ENCODE measurements at regions not wholly inside any gene's neighbourhood (a gene's known extent, or its start where the extent isn't known, plus 50 kb on each side); places are given as distances from the start of the nearest gene placed in this dataset.

DNA sequence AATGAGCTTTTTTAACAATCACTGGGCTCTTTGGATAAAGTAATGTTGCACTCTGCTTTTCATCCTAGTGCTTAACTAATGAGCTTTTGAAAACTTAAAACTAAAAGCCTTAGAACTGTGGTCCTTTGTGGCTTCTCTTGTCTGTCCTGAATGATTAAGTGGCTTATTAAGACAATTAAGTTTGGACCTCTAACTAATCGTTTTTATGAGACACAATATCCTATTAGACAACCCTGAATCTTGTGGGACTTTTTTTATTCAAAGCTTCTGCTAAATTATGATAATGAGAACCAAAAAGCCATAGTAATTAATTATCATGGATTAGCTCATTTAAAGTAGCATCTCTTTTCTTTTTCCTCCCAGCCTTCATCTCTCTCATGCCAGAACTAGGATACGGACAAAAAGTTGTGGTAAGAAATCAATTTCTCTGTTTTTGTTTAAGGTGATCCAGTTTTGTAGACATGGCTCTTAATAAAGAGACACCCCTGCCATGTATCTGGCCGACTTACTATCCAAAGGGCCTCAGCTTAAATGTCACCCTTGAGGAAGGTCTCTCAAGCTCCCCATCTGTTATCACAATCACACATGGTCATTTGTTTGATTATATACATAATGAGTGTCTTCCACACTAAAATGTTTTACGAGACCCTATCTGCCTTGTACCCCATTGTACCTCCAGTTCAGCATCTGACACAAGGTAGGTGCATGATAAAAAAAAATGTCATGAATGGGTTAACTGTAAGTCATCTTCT lies 384.4 kb upstream of the IRAK1BP1 start:
- no peaks in the 10 kb centered on the region for H3K9me3 ChIP-seq (ENCODE audit: control insufficient read depth in 1 of 2, insufficient read depth in 1 of 2, low read depth in 1 of 2, low read length in 2 of 2)
- no peaks in the 10 kb centered on the region for H4K20me1 ChIP-seq (ENCODE audit: insufficient read depth)
- no peak for DNase-seq (ENCODE audit: low read depth, low spot score)
- POLR2A ChIA-PET = no interaction called here
- RAD21 ChIA-PET (ENCODE audit: low non-redundant PET in 1 of 2, low total read pairs in 2 of 2, uncharacterized antibody in 2 of 2, unreplicated experiment in 2 of 2) = no interaction called here
- no peaks in the 10 kb centered on the region for H3K4me1 ChIP-seq (ENCODE audit: control insufficient read depth in 1 of 2, insufficient read depth in 2 of 2, low read length in 2 of 2)
- H3K4me3 ChIP-seq (replicated peaks in 1 of 2; ENCODE audit: low read depth in 1 of 2, low read length in 2 of 2) = no peak overlapping the region
- H3K9ac ChIP-seq (ENCODE audit: low read length) = no peak overlapping the region
- intact Hi-C loops (cut with micrococcal nuclease) = no loop called here
- CTCF ChIA-PET = no interaction called here
- no peak overlapping the region for H3K4me2 ChIP-seq (ENCODE audit: low read length)
- no peak for ATAC-seq
- no peaks in the 10 kb centered on the region for H3K9me2 ChIP-seq (ENCODE audit: insufficient read depth)
- H3K27ac ChIP-seq (ENCODE audit: low read depth, low read length) = no peak overlapping the region
- no peaks in the 10 kb centered on the region for H3K27me3 ChIP-seq (ENCODE audit: insufficient read depth, low read length)
- no peak overlapping the region for H2AFZ ChIP-seq (ENCODE audit: low read depth, low read length, poor library complexity, severe bottlenecking)
- no peaks in the 10 kb centered on the region for H3K79me2 ChIP-seq (ENCODE audit: insufficient read depth, low read length)
- H3K36me3 ChIP-seq (ENCODE audit: control insufficient read depth in 1 of 2, insufficient read depth in 2 of 2, low read length in 2 of 2) = no peaks in the 10 kb centered on the region
- no peak for TF ChIP-seq EZH2phosphoT487 (IDR thresholded peaks at IDR 0.05; ENCODE audit: borderline replicate concordance)
- TF ChIP-seq, protein P1, sequence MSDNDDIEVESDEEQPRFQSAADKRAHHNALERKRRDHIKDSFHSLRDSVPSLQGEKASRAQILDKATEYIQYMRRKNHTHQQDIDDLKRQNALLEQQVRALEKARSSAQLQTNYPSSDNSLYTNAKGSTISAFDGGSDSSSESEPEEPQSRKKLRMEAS (IDR thresholded peaks at IDR 0.05) = no peak
- no peak for TF ChIP-seq SRF (IDR thresholded peaks at IDR 0.05; ENCODE audit: low read depth)
- no peak for TF ChIP-seq ELF1 (IDR thresholded peaks at IDR 0.05; ENCODE audit: borderline replicate concordance, low read depth)
- no peak for TF ChIP-seq EZH2 (IDR thresholded peaks at IDR 0.05)
- TF ChIP-seq, protein P2, sequence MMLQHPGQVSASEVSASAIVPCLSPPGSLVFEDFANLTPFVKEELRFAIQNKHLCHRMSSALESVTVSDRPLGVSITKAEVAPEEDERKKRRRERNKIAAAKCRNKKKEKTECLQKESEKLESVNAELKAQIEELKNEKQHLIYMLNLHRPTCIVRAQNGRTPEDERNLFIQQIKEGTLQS (IDR thresholded peaks at IDR 0.05) = no peak
- TF ChIP-seq ZFX (IDR thresholded peaks at IDR 0.05) = no peak
- TF ChIP-seq CEBPB (IDR thresholded peaks at IDR 0.05; ENCODE audit: low read depth) = no peak
- TF ChIP-seq CBX3 (IDR thresholded peaks at IDR 0.05; ENCODE audit: low read depth) = no peak
- TF ChIP-seq RAD21 (IDR thresholded peaks at IDR 0.05; ENCODE audit: low read depth) = no peak
- BruUV-seq (replicated peaks) = no TSS peak

DNA sequence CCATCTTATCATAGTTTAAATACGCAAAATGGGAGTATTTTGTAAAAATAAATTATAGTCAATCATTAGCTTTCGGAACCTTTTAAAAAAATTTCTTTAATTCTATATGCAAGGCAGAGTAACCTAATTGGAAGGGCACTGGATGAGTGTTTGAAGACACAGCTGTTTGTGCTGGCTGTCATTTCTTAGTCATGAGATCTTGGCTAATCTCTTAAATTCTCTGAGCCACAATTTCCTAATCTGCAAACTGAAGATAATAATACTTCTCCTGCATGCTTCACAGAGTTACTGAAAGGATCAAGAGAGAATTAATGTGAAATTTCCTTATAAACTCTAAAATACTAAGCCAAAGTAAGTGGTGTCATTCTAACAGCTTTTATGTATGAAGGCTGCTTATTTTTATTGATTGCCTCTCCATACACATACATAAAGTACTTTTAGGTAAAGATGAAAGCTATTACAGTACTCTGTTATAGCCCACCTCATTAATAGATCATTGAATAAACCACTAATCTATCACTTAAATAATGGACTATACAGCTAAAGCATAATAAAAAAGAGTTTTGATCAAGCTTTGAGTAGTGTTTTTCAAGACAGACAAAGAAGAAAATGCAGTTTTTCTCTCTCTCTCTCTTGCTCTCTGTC lies 383.7 kb upstream of the IRAK1BP1 start:
- no TSS peak for BruUV-seq (replicated peaks)
- Histone ChIP-seq H2AFZ (ENCODE audit: low read depth, low read length, poor library complexity, severe bottlenecking) (no peak overlapping the region), H3K4me2 (ENCODE audit: low read length) (no peak overlapping the region), H3K9ac (ENCODE audit: low read length) (no peak overlapping the region), H3K27ac (ENCODE audit: low read depth, low read length) (no peak overlapping the region), H3K9me2 (ENCODE audit: insufficient read depth) (no peaks in the 10 kb centered on the region), H3K27me3 (ENCODE audit: insufficient read depth, low read length) (no peaks in the 10 kb centered on the region), H3K4me1 (ENCODE audit: control insufficient read depth in 1 of 2, insufficient read depth in 2 of 2, low read length in 2 of 2) (no peaks in the 10 kb centered on the region), H4K20me1 (ENCODE audit: insufficient read depth) (no peaks in the 10 kb centered on the region), H3K9me3 (ENCODE audit: control insufficient read depth in 1 of 2, insufficient read depth in 1 of 2, low read depth in 1 of 2, low read length in 2 of 2) (no peaks in the 10 kb centered on the region), H3K36me3 (ENCODE audit: control insufficient read depth in 1 of 2, insufficient read depth in 2 of 2, low read length in 2 of 2) (no peaks in the 10 kb centered on the region), H3K79me2 (ENCODE audit: insufficient read depth, low read length) (no peaks in the 10 kb centered on the region), H3K4me3 (replicated peaks in 1 of 2; ENCODE audit: low read depth in 1 of 2, low read length in 2 of 2) (no peak overlapping the region)
- ATAC-seq = no peak
- RAD21 ChIA-PET (ENCODE audit: low non-redundant PET in 1 of 2, low total read pairs in 2 of 2, uncharacterized antibody in 2 of 2, unreplicated experiment in 2 of 2) = no interaction called here
- CTCF ChIA-PET = no interaction called here
- POLR2A ChIA-PET = no interaction called here
- intact Hi-C loops (cut with micrococcal nuclease) = no loop called here
- TF ChIP-seq, protein P3, sequence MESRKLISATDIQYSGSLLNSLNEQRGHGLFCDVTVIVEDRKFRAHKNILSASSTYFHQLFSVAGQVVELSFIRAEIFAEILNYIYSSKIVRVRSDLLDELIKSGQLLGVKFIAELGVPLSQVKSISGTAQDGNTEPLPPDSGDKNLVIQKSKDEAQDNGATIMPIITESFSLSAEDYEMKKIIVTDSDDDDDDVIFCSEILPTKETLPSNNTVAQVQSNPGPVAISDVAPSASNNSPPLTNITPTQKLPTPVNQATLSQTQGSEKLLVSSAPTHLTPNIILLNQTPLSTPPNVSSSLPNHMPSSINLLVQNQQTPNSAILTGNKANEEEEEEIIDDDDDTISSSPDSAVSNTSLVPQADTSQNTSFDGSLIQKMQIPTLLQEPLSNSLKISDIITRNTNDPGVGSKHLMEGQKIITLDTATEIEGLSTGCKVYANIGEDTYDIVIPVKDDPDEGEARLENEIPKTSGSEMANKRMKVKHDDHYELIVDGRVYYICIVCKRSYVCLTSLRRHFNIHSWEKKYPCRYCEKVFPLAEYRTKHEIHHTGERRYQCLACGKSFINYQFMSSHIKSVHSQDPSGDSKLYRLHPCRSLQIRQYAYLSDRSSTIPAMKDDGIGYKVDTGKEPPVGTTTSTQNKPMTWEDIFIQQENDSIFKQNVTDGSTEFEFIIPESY (IDR thresholded peaks at IDR 0.05; ENCODE audit: extremely low read depth, insufficient replicate concordance, low read length) = no peak
- TF ChIP-seq SRF (IDR thresholded peaks at IDR 0.05; ENCODE audit: low read depth) = no peak
- TF ChIP-seq POLR2A (IDR thresholded peaks at IDR 0.05; ENCODE audit: borderline replicate concordance, extremely low read depth, insufficient read depth, insufficient read length) = no peak
- no peak for TF ChIP-seq JUND (IDR thresholded peaks at IDR 0.05)
- TF ChIP-seq SP1 (IDR thresholded peaks at IDR 0.05; ENCODE audit: low read depth) = no peak
- TF ChIP-seq POLR2AphosphoS5 (IDR thresholded peaks at IDR 0.05; ENCODE audit: low read depth, low read length) = no peak
- no peak for DNase-seq (ENCODE audit: low read depth, low spot score)
